GM19467 (cell line): ENCODE measurements at regions not wholly inside any gene's neighbourhood (a gene's known extent, or its start where the extent isn't known, plus 50 kb on each side); places are given as distances from the start of the nearest gene placed in this dataset.
A peak's percentile ranks its signal among the peaks of the same experiment; 100 is the strongest.

Experiments
- ATAC-seq: cut with Tn5 transposase; IDR thresholded peaks from one replicate; pipeline ENCODE4 v1.9.1; 2021; ENCODE audit warnings: mild to moderate bottlenecking, moderate library complexity; ENCODE audit not compliant: unreplicated experiment

DNA sequence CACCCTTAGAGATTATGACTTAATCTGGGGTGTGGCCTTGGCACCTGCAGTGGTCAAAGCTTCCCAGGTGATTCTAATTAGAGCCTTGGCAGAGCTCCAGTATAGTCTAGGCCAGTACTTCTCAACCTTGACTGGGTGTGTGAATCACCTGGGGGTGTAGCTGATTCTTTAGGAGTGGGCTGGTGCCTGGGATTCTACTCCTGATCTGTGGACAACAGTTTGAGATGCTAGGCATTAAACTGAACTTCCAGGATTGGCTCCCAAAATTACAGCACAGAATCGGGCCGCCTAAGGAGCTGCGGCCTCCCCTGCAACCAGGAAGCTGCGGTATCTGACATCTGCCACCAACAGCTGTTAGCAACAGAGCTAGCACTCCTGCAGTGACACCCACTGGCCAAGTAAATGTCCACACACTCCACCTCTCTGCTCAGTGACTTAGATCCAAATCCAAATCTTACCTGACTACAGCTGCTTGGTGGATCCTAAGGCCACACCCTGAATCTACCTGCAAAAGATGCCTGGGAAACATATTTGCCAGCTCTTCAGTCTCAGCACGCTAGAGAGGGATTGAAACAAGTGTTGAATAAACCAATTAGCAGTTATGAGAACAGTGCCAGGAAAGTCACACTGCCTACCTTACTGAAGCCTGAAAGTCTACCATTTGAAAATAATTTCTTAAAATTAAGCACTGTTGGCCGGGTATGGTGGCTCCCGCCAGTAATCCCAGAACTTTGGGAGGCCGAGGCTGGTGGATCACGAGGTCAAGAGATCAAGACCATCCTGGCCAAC, 126.7 kb downstream of the UNC5CL start:
- ATAC-seq, result peak; percentile 86

GRCh38 chr6:40910260-40910893, 128.6 kb downstream of the UNC5CL start:
- ATAC-seq, result no peak

- no peak for ATAC-seq
Measured at GRCh38 chr6:40909811-40910210, 129.2 kb downstream of the UNC5CL start.

DNA sequence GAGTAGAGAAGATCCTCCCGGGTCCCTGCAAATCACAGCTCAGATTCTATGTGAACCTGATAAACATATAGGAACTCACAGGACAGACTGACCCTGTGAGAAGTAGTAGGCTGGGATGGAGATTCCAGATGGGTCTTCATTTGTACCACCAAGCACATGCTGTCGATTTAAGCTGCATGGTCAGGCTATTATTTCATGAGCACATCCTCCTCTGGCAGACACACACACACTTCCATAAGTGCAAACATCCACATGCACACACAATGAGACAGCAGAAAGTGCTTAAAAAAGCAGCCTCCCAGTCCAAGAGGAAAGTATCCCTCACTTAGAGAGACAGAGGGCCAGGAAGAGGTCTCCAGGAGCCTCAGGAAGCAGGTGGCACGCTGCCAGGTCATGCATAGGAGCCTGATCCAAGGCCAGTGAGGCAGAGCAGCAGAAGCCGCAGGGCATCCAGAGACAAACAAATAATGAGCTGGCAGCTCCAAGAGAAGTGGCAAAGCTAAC, 131.8 kb downstream of the UNC5CL start:
- no peak for ATAC-seq

DNA sequence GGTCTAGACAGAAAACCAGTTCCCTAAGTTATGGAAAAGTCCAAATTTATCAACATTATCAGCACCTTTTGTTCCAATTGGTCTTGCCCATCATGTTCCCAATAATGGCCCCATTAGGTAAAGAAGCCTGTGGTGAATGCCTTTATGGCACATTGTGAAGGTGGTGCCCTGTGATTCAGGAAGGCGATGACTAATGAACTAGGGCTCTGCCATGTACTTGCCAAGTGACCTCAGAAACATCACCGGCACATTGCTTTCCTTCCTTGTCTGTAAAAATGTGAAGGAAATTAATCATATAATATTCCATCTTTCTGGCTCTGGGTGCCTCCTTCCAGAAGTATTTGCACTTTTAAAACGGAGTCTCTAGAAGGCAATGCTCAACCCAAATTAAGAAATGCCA, 132.3 kb downstream of the UNC5CL start:
- ATAC-seq, result no peak

- ATAC-seq, result no peak
Measured at GRCh38 chr6:40904583-40905194, 134.3 kb downstream of the UNC5CL start.

GRCh38 chr6:40903456-40903855, 135.6 kb downstream of the UNC5CL start:
- ATAC-seq, result no peak

DNA sequence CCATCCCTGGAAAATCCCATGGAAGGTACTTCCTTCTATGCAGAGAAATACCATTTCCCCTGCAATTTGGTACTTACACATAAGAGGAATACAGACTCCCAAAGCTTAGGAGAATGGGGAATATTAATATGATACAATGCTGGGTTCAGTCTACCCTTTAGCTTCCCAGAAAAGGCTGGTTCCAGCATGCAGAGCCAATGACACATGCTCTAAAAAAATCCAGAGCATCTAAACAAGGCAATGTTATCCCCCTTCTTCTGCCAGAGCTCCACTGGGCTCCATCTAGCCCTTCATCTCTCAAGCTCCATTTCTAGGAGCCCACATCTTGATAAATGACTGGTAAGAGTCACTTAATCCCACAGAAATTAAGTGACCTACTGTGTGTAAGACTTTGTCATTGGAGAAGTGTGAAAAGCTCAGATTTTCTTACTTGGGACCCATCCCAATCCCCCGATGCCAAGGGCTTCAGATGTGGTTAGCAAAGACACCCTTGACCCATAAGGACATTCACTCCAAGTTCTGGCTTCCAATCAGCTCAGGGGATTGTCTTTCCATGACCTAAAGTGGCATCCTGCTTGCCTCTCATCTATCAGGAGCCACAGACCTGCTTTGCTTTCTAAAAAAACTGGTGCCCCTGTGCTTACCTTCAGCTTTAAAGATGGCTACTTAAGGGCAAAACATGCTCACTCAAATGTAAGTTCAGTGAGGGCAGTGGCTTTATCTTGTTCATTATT, 137.5 kb downstream of the UNC5CL start:
- no peak for ATAC-seq

DNA sequence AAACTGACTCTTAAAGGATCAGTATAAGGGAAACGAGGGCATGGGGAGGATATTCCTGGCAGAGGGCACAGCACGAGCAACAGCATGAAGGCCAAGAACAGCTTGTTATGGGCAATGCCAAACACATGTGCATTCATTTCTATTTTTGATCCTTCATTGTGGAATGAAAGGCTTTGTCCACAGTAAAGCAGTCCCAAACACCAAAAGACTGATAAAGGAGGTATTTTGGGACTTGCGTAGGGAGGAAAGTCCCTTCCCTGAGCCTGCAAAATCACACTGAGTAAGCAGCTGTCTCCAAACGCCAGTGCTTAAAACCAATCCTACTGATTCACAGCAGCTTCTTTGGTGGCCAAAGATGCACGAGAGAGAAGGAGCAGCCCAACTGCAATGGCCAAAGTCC, 138.2 kb downstream of the UNC5CL start:
- ATAC-seq, result no peak

DNA sequence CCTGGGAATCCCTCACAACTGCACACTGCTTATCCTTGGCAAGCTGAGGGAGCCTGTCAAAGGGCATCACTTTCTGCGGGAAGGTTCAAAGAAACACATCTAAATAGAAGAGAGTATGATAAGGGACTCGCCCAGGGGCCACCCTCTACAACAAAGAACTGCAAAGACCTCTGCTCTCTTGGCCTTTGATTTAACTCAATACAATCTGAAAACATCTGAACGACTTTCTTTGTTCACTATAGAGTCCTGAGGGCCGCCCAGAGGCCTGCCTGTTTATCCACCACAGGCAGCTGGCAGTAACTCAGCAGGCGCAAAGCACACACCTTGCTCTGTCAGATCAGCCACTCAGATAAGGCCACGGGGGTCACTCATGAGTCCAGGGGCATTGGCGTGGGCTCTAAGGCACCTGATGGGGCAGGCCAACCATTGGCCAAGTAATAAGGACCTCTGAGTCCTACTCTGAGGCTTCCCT, 139.3 kb downstream of the UNC5CL start:
- ATAC-seq, result no peak

- no peak for ATAC-seq
Measured at GRCh38 chr6:40898073-40898472, 140.9 kb downstream of the UNC5CL start.

DNA sequence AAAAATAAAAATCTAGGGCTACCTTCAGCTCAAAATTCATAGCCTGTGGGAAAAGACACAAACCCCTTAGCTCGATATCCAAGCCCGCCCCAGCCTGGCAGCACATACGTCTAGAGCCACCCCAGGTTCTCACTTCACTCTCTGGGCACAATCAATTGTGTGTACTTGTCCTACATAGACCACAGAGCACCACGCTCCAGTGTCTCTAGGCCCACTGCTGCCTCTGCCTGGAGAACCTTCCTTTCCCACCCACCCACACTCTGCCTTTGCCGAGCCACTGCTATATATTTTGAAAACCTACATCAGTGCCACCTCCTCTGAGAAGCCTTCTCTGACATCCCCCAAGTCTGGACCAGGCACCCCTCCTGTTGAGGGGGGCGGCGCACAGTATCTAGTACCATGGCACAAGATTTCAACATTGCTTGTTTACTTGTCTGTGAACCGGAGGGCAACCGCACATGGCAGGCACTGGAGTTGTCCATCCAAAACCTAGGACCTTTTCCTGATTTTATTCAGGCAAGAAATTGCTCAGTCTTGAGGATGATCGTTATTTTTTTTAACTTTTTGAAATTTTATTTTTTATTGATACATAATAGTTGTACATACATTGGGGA, 141.5 kb downstream of the UNC5CL start:
- ATAC-seq, result no peak

- no peak for ATAC-seq
Measured at GRCh38 chr6:40896696-40897095, 142.3 kb downstream of the UNC5CL start.

DNA sequence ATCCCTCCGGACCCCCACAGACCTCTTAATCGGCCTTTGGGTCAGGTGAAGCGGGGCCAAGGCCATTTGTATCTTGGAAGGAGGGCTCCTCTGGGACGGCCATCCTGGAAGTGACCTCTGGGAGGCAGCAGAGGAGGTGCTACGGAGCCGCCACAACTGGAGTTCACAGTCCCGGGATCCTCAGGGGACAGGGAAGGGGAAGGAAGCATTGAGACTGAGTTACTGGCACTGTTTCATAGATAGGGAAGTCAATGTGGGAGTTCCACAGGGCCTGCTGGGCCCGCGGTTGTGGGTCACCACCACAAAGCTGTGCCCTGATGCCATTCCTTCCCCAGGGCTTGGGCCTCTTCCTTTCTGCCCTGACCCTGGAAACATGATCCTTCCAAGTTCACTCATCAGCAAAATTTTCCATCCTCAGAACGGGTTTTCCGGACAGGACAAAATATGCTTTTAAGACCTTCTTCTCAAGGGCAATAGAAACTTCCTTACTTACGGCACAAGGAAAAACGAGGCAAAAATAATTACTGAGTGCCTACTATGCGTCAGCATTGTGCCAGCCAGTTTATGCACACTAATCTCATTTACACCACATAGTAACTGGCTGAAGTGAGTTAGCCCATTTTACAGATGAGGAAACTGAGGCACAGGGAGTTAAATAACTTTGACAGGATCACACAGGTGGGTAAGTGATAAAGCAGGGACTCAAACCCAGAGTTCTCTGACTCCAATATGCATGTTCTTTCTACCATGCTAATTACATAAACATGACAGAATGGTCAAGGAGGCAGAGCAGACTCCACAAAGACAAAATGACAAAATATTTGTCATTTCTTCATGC, 143.8 kb downstream of the UNC5CL start:
- no peak for ATAC-seq

GRCh38 chr6:40893021-40893420, 146.0 kb downstream of the UNC5CL start:
- ATAC-seq, result no peak

- no peak for ATAC-seq
Measured at GRCh38 chr6:40892223-40892622, 146.8 kb downstream of the UNC5CL start.

DNA sequence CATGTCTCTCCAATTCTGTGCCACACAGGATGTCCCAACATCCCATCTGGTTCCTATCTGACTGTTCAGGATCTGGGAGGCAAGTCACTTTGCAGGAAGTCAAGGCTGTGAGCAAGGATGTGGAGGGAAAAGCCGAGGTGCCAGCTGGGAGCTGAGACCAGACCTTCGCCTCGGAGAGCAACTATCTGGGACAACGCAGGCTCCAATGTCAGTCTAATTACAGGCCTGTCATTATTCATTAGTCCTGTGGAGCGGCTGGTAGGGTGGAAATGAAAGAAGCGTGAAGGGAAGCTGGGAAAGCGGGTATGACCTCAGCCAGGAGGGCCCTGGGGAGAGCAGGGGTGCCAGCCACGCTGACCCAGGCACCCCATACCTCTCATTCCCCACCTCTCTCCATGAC, 147.3 kb downstream of the UNC5CL start:
- ATAC-seq, result no peak

DNA sequence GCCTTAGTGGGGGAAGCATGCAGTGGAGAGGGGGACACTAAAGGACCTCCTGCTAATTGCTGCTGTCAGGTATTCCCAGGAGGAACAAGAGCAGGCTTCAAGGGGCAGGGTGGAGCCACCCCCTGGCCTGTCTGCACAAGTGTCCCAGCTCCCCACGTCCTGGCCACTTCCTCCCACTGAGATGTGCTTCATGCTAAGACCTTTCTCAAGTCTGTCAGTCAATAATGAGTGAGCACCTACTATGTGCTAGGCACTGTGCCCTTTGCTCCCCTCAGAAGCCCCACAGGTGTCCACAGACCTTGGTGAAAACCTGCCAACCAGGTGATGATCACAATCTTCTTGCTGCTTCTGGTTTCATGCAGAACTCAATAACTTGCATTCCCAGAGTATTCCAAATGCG, 147.9 kb downstream of the UNC5CL start:
- no peak for ATAC-seq

- no peak for ATAC-seq
Measured at GRCh38 chr6:40889137-40889832, 149.7 kb downstream of the UNC5CL start.
